Endothelial cell (in vitro differentiated cells): ENCODE measurements at regions not wholly inside any gene's neighbourhood (a gene's known extent, or its start where the extent isn't known, plus 50 kb on each side); places are given as distances from the start of the nearest gene placed in this dataset.
"Not testable (repeated sequence)": the region's sequence is repeated elsewhere in the genome, so short reads cannot be mapped to it uniquely, and the experiment has no call there.

Experiments
- DNase-seq: peaks from one replicate; pipeline ENCODE4 v3.0.0; 2021; ENCODE audit warnings: low spot score
- H3K27ac Mint-ChIP-seq: one replicate; pipeline ENCODE4 v1.8.0; 2021; ENCODE audit warnings: mixed read lengths, inconsistent platforms; ENCODE audit not compliant: unreplicated experiment
- H3K27me3 Mint-ChIP-seq: one replicate; pipeline ENCODE4 v1.8.0; 2021; ENCODE audit warnings: mild to moderate bottlenecking, moderate library complexity, mixed read lengths, inconsistent platforms; ENCODE audit not compliant: unreplicated experiment
- H3K36me3 Mint-ChIP-seq: one replicate; pipeline ENCODE4 v1.8.0; 2021; ENCODE audit warnings: mild to moderate bottlenecking, low read depth, mixed read lengths, inconsistent platforms; ENCODE audit not compliant: unreplicated experiment
- H3K4me1 Mint-ChIP-seq: one replicate; pipeline ENCODE4 v1.8.0; 2021; ENCODE audit warnings: mild to moderate bottlenecking, mixed read lengths, inconsistent platforms; ENCODE audit not compliant: unreplicated experiment
- H3K4me3 Mint-ChIP-seq: one replicate; pipeline ENCODE4 v1.8.0; 2021; ENCODE audit warnings: mild to moderate bottlenecking, mixed read lengths, inconsistent platforms; ENCODE audit not compliant: unreplicated experiment
- H3K9me3 Mint-ChIP-seq: one replicate; pipeline ENCODE4 v1.8.0; 2021; ENCODE audit warnings: mixed read lengths, inconsistent platforms; ENCODE audit not compliant: unreplicated experiment
- CTCF ChIP-seq: fragments of 200-600 bp; sonication (generic); IDR thresholded peaks from one replicate; pipeline ENCODE4 v1.5.0; 2021; ENCODE audit warnings: antibody characterized with exemption; ENCODE audit not compliant: unreplicated experiment

- Mint-ChIP-seq H3K27me3 (no peaks in the 10 kb centered on the region), H3K27ac (no peak overlapping the region), H3K4me3 (no peak overlapping the region), H3K36me3 (no peaks in the 10 kb centered on the region), H3K4me1 (no peaks in the 10 kb centered on the region), H3K9me3 (no peaks in the 10 kb centered on the region)
- no peak for TF ChIP-seq CTCF
- no peak for DNase-seq
These were observed 717.5 kb downstream of the TFAP2A start for GRCh38 chr6:9697263-9697931.

- TF ChIP-seq CTCF: no peak
- H3K27ac Mint-ChIP-seq: no peak overlapping the region
- no peak overlapping the region for H3K4me3 Mint-ChIP-seq
- no peaks in the 10 kb centered on the region for H3K27me3 Mint-ChIP-seq
- no peaks in the 10 kb centered on the region for H3K9me3 Mint-ChIP-seq
- no peaks in the 10 kb centered on the region for H3K4me1 Mint-ChIP-seq
- H3K36me3 Mint-ChIP-seq: no peaks in the 10 kb centered on the region
- DNase-seq: no peak
These were observed 724.5 kb downstream of the TFAP2A start for GRCh38 chr6:9690388-9690787.

- not testable (repeated sequence) for H3K4me3 Mint-ChIP-seq, H3K9me3 Mint-ChIP-seq, H3K36me3 Mint-ChIP-seq, H3K27ac Mint-ChIP-seq, H3K4me1 Mint-ChIP-seq, H3K27me3 Mint-ChIP-seq, DNase-seq
These were observed 734.1 kb downstream of the TFAP2A start for GRCh38 chr6:9680727-9681126.

- Mint-ChIP-seq H3K4me1 (no peaks in the 10 kb centered on the region), H3K27me3 (no peaks in the 10 kb centered on the region), H3K36me3 (no peaks in the 10 kb centered on the region), H3K4me3 (no peak overlapping the region), H3K9me3 (peaks cover 4% of the 10 kb centered on the region), H3K27ac (no peak overlapping the region)
- no peak for TF ChIP-seq CTCF
- no peak for DNase-seq
These were observed 739.8 kb downstream of the TFAP2A start for GRCh38 chr6:9675122-9675521.

GRCh38 chr6:9659848-9660247 lies 755.0 kb downstream of the TFAP2A start:
- Mint-ChIP-seq H3K4me3 (no peak overlapping the region), H3K4me1 (no peaks in the 10 kb centered on the region), H3K36me3 (no peaks in the 10 kb centered on the region), H3K9me3 (no peaks in the 10 kb centered on the region), H3K27ac (no peak overlapping the region), H3K27me3 (no peaks in the 10 kb centered on the region)
- no peak for DNase-seq
- TF ChIP-seq CTCF: no peak
